Aorta (tissue), 5 donors: ENCODE measurements at regions not wholly inside any gene's neighbourhood (a gene's known extent, or its start where the extent isn't known, plus 50 kb on each side); places are given as distances from the start of the nearest gene placed in this dataset.

Source experiments
- ATAC-seq: fragments of 200-7000 bp; cut with Tn5 transposase; one replicate; pipeline ENCODE4 v1.9.1; 2022; ENCODE audit warnings: moderate library complexity; ENCODE audit not compliant: low FRiP score
- DNase-seq, 2 donors: peaks; one replicate each; pipeline ENCODE4 v3.0.0-alpha.2; 2020
- H3K27ac ChIP-seq, 2 donors: one replicate each; pipeline ENCODE4 v1.5.1; 2013; ENCODE audit warnings: low read length in 2 of 2, mild to moderate bottlenecking in 2 of 2, moderate library complexity in 2 of 2, control low read depth in 1 of 2, inconsistent platforms in 1 of 2, low read depth in 1 of 2
- H3K27me3 ChIP-seq, 2 donors: one replicate each; pipeline ENCODE4 v1.6.1; 2013; ENCODE audit warnings: control low read depth in 1 of 2, low read length in 1 of 2, mild to moderate bottlenecking in 1 of 2, moderate library complexity in 1 of 2; ENCODE audit not compliant: insufficient read depth in 2 of 2, control insufficient read depth in 1 of 2
- H3K36me3 ChIP-seq, 2 donors: one replicate each; pipeline ENCODE4 v1.6.1; 2013; ENCODE audit warnings: control low read depth in 1 of 2, low read length in 1 of 2, mild to moderate bottlenecking in 1 of 2; ENCODE audit not compliant: insufficient read depth in 2 of 2, control insufficient read depth in 1 of 2
- H3K4me1 ChIP-seq, 2 donors: one replicate each; pipeline ENCODE4 v1.6.1; 2013; ENCODE audit warnings: low read length in 2 of 2, control low read depth in 1 of 2, mild to moderate bottlenecking in 1 of 2, moderate library complexity in 1 of 2; ENCODE audit not compliant: insufficient read depth in 2 of 2, control insufficient read depth in 1 of 2
- H3K4me3 ChIP-seq, 2 donors: one replicate each; pipeline ENCODE4 v1.5.1; 2013; ENCODE audit warnings: low read length in 2 of 2, control low read depth in 1 of 2, mild to moderate bottlenecking in 1 of 2
- H3K9me3 ChIP-seq: one replicate; pipeline ENCODE4 v1.6.1; 2013; ENCODE audit warnings: mild to moderate bottlenecking, low read length; ENCODE audit not compliant: control insufficient read depth
- WGBS, 2 donors: extraction: QIAGEN DNeasy Blood & Tissue Kit; methylation state at CpG; one replicate each; pipeline ENCODE4 v1.1.7; 2013; 5-methylcytosine and 5-hydroxymethylcytosine counted together
- intact Hi-C, 2 donors: fragments of 100-400 bp; cut with DNase I; formaldehyde crosslinking; loops; one replicate each; pipeline versions ENCODE4 v1.14.2 to v1.15.0; 2022
- donor health status: healthy with polysubstance abuse.
- donor health status: Bipolar disorder and iron deficiency.
- donor health status: DM: no; HTN: no; CAD: no.
- donor health status: DM: no; HTN: no; CAD: no.
- donor health status: DM: yes; HTN: yes; CAD: no.

DNA sequence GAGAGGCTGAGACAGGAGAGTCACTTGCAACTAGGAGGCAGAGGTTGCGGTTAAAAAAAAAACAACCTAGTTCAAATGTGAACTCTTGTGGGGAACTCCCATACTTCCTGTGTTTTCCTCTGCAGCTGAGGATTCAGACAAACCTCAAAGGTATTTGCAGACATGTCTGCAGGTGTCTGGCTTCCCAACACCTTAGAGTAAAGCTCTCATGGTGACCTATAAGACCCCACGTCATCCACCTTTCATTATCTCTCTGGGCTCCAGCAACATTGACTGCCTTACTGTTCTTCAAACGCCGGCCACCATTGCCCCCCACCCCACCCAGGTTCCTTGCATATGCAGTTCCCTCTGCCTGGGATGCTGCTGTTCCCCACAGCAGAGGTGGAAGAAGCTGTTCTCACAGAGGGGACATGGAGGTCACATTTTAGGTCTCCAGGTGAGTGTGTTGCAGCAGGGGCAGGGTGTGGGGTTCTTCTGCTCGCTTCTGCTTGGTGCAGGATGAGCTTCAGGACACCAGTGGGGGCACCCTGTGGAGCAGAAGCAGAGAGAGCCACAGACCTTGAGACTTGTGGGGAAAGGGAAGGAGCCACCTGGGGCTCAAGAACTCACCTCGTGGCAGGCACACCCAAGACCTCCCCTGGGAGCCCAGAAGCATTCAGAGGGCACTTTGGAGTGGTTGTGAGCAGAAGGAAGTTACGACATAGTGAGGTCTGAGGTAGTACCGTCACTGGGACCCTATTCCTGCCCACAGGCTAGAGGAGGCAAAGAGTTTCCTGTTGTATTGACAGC is 203.2 kb downstream of the CSNK2A3 start:
- ATAC-seq = no peak
- WGBS, 2 donors = 92 to 94% methylated on average over 8 of the region's 8 CpGs
- no peaks in the 10 kb centered on the region for H3K9me3 ChIP-seq
- intact Hi-C loops = loop anchor here in 1 of 2 donors (10.0 kb wide), 1 partner anchor 115 kb away; no protein-coding TSS in a partner anchor
- DNase-seq = no peak
- no peaks in the 10 kb centered on the region for H3K36me3 ChIP-seq
- H3K27ac ChIP-seq = no peak overlapping the region
- peaks cover 0 to 2% of the 10 kb centered on the region in 2 donors for H3K4me1 ChIP-seq
- no peaks in the 10 kb centered on the region for H3K27me3 ChIP-seq
- H3K4me3 ChIP-seq = no peak overlapping the region

DNA sequence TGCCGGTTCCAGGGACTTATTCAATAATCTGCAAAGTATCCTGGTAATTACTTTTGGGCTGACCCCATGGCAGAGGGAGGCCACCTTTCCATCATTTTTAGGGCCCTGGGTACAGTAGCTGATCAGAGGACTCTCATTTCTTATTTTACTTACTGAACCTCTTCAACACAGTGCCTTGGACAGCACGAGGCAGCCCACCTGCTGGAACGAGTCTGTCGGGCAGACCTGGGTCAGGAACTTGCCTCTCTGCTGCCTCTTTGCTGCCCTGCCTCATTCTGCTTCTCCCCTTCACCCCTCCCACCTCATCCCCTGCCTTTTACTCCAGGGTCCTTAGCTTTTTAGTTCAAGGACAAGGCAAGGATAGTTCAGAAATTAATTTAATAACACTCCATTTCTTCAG is 204.5 kb downstream of the CSNK2A3 start:
- peak; percentile 8 for ATAC-seq

DNA sequence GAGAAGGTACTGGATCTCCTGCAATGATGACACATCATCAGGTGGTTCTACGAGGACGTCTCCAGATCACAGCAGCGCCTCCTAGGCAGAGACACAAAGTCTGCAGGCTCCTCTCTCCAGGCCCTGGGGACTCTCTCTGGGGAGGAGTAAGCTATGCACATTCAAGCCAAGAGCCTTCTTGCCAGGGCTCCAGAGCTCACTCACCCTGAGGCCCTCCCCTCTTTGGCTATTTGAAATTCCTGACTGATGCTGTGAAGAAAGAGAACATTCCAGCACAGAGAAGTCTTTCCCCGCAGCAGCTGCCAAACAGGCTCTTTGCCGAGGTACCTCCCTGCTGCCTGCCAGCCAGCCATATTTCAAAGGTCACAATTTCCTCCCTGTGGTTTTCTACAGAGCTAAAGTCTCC is 204.9 kb downstream of the CSNK2A3 start:
- ATAC-seq (peak; percentile 94), DNase-seq (peak; percentile 90 to 93)
- Histone ChIP-seq H3K27ac (no peak overlapping the region), H3K4me3 (no peak overlapping the region), H3K4me1 (peaks cover 0 to 3% of the 10 kb centered on the region in 2 donors), H3K36me3 (no peaks in the 10 kb centered on the region), H3K27me3 (no peaks in the 10 kb centered on the region), H3K9me3 (no peaks in the 10 kb centered on the region)
- 2 to 3% methylated on average over 5 of the region's 5 CpGs for WGBS, 2 donors
- intact Hi-C loops = loop anchor here in 1 of 2 donors (10.0 kb wide), 1 partner anchor 113 kb away; no protein-coding TSS in a partner anchor

More for the DNA sequence above, 204.5 kb downstream of the CSNK2A3 start:
- Histone ChIP-seq H3K36me3 (no peaks in the 10 kb centered on the region), H3K9me3 (no peaks in the 10 kb centered on the region), H3K4me1 (peaks cover 0 to 2% of the 10 kb centered on the region in 2 donors), H3K4me3 (no peak overlapping the region), H3K27me3 (no peaks in the 10 kb centered on the region), H3K27ac (peak overlapping the region in 1 of 2 donors; percentile 37)
- 69 to 79% methylated on average over 4 of the region's 4 CpGs for WGBS, 2 donors
- no peak for DNase-seq
- intact Hi-C loops = loop anchor here in 1 of 2 donors (10.0 kb wide), 1 partner anchor 114 kb away; no protein-coding TSS in a partner anchor

DNA sequence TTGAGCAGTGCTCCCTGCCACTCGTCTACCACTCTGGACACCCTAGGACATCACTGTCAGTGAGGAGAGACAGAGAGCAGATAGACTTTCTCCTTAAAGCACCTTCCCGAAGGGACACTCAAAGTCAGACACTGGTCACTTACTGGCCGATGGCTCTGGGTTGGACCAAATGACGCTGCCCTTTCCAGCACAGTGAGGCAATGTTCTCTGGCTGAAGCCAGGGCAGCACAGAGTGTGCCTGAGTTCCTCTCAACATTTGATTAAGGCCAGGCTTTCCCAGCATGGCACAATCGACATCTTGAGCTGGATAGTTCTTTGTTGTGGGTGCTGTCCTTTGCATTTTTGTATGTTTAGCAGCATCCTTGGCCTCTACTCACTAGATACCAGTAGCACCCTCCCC is 206.2 kb downstream of the CSNK2A3 start:
- H3K27ac ChIP-seq = no peak overlapping the region
- intact Hi-C loops = loop anchor here in 1 of 2 donors (10.0 kb wide), 1 partner anchor 112 kb away; no protein-coding TSS in a partner anchor
- H3K36me3 ChIP-seq = no peaks in the 10 kb centered on the region

DNA sequence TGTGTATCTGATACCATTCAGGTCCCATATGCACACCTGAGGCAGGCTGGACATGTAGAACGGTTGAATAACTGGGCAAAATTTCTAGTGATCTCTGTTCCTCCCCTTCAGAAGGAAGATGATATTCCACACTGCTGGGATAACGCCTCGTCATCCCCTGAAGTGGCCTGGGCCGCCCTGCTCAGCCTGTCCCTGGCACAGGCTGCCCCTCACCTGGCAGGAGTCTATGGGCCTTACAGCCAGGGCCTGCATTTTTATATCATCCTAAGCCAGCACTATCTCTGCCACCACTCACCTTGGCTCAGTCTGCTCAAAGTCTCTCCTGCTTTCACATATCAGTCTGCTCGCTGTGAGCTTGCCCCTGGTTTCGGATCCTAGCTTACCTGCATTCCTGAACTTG is 209.2 kb downstream of the CSNK2A3 start:
- Histone ChIP-seq H3K36me3 (no peaks in the 10 kb centered on the region), H3K9me3 (no peaks in the 10 kb centered on the region), H3K27ac (peak overlapping the region in 1 of 2 donors; percentile 2), H3K27me3 (no peaks in the 10 kb centered on the region), H3K4me3 (no peak overlapping the region), H3K4me1 (peaks cover 4 to 7% of the 10 kb centered on the region in 2 donors)
- WGBS, 2 donors = 90 to 92% methylated on average over 6 of the region's 6 CpGs
- intact Hi-C loops = loop anchor here in 1 of 2 donors (10.0 kb wide), 1 partner anchor 109 kb away; no protein-coding TSS in a partner anchor
- DNase-seq (no peak), ATAC-seq (no peak)

More for the DNA sequence above, 206.2 kb downstream of the CSNK2A3 start:
- Histone ChIP-seq H3K4me3 (no peak overlapping the region), H3K4me1 (peaks cover 1 to 4% of the 10 kb centered on the region in 2 donors), H3K9me3 (no peaks in the 10 kb centered on the region), H3K27me3 (no peaks in the 10 kb centered on the region)
- ATAC-seq (no peak), DNase-seq (no peak)
- WGBS, 2 donors = 65 to 68% methylated on average over 5 of the region's 5 CpGs

DNA sequence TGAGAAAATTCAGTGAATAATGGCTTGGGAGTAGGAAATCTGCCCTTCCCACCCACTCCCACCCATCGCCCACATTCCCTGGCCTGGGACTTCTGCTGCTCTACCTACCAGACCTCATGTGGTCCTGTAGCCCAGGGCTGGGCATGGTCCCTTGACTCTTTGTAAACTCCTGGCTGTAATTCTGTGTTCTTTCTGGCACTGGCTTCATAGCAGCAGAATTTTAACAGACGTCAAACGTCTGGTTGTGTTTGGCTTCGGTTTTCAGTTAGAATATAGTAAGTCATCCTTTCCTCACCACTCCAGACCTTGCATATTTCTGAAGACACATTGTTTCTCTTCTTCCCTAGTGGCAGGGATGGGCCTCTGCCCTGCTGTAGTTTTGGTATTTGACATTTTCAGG is 210.6 kb downstream of the CSNK2A3 start:
- no peaks in the 10 kb centered on the region for H3K36me3 ChIP-seq
- DNase-seq (peak in 1 of 2 donors; percentile 58), ATAC-seq (peak; percentile 45)
- no peaks in the 10 kb centered on the region for H3K9me3 ChIP-seq
- intact Hi-C loops = loop anchor here in 1 of 2 donors (10.0 kb wide), 1 partner anchor 108 kb away; no protein-coding TSS in a partner anchor
- H3K4me3 ChIP-seq = no peak overlapping the region
- peaks cover 4% of the 10 kb centered on the region in 2 donors for H3K4me1 ChIP-seq
- peak overlapping the region in 1 of 2 donors; percentile 85 for H3K27ac ChIP-seq
- H3K27me3 ChIP-seq = no peaks in the 10 kb centered on the region
- WGBS, 2 donors = 2 to 5% methylated on average over 4 of the region's 4 CpGs

DNA sequence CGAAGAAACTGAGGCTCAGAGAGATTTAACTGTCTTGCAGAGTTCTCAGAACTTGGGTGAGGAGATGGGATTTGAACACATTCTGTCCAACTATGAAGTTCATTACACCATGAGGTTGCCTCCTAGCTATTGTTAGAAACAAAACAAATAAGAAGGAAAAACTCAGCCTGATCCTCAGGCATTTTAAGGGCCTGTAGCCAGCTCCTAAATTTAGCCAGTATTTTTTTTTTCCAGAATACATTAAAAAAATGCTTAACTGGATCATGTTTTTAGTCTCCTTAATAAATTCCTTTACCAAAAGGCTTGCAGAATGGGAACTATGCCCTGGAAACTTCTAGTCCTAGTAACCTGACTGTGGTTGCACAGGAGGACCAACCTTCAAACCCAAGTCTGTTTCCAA is 212.0 kb downstream of the CSNK2A3 start:
- DNase-seq (no peak), ATAC-seq (peak; percentile 63)
- Histone ChIP-seq H3K4me1 (peaks cover 4% of the 10 kb centered on the region in 2 donors), H3K36me3 (no peaks in the 10 kb centered on the region), H3K4me3 (no peak overlapping the region), H3K27me3 (no peaks in the 10 kb centered on the region), H3K9me3 (no peaks in the 10 kb centered on the region), H3K27ac (peak overlapping the region in 1 of 2 donors; percentile 98)
- 0 to 3% methylated on average over 1 of the region's 1 CpG for WGBS, 2 donors
- intact Hi-C loops = loop anchor here in 1 of 2 donors (10.0 kb wide), 1 partner anchor 106 kb away; no protein-coding TSS in a partner anchor

DNA sequence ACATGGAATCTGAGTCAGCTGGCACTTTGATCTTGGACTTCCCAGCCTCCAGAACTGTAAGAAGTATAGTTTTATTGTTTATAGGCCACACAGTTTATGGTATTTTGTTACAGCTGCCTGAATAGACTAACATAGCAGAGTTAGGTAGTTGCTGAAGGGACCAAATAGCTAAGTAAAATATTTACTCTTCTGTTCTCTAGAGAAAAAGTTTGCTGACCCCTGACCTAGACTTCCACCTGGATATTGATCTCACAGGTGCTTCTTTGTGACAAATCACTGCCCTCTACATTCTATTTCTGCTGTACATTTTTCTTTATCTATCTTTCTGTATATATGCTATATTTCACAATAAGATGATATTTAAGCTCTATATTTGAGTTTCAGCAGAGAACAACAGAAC is 212.5 kb downstream of the CSNK2A3 start:
- ATAC-seq = no peak
- Histone ChIP-seq H3K9me3 (no peaks in the 10 kb centered on the region), H3K36me3 (no peaks in the 10 kb centered on the region), H3K27me3 (no peaks in the 10 kb centered on the region), H3K27ac (peak overlapping the region in 1 of 2 donors; percentile 40), H3K4me3 (no peak overlapping the region), H3K4me1 (peaks cover 4% of the 10 kb centered on the region in 2 donors)
- intact Hi-C loops = loop anchor here in 1 of 2 donors (10.0 kb wide), 1 partner anchor 106 kb away; no protein-coding TSS in a partner anchor
- DNase-seq = no peak
